ENCODE measurements at regions not wholly inside any gene's neighbourhood (a gene's known extent, or its start where the extent isn't known, plus 50 kb on each side); places are given as distances from the start of the nearest gene placed in this dataset.

- DNase-seq (ENCODE audit: low read depth, low spot score) (no peak), ATAC-seq (no peak)
- TF ChIP-seq EZH2phosphoT487 (IDR thresholded peaks at IDR 0.05; ENCODE audit: borderline replicate concordance), result no peak
- no peak for TF ChIP-seq FOSL1 (IDR thresholded peaks at IDR 0.05; ENCODE audit: low read depth)
- no peak for TF ChIP-seq EGR1 (IDR thresholded peaks at IDR 0.05; ENCODE audit: low read depth)
- TF ChIP-seq CTCF (IDR thresholded peaks at IDR 0.05 in 2 of 3, conservative IDR thresholded peaks at IDR 0.05 in 1 of 3; ENCODE audit: borderline replicate concordance in 1 of 3, insufficient read depth in 1 of 3, low read depth in 2 of 3, low read length in 2 of 3), result no peak
- no peak for TF ChIP-seq SIN3A (IDR thresholded peaks at IDR 0.05; ENCODE audit: low read depth)
- TF ChIP-seq SRF (IDR thresholded peaks at IDR 0.05; ENCODE audit: low read depth), result no peak
- TF ChIP-seq, protein P1, sequence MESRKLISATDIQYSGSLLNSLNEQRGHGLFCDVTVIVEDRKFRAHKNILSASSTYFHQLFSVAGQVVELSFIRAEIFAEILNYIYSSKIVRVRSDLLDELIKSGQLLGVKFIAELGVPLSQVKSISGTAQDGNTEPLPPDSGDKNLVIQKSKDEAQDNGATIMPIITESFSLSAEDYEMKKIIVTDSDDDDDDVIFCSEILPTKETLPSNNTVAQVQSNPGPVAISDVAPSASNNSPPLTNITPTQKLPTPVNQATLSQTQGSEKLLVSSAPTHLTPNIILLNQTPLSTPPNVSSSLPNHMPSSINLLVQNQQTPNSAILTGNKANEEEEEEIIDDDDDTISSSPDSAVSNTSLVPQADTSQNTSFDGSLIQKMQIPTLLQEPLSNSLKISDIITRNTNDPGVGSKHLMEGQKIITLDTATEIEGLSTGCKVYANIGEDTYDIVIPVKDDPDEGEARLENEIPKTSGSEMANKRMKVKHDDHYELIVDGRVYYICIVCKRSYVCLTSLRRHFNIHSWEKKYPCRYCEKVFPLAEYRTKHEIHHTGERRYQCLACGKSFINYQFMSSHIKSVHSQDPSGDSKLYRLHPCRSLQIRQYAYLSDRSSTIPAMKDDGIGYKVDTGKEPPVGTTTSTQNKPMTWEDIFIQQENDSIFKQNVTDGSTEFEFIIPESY (IDR thresholded peaks at IDR 0.05; ENCODE audit: extremely low read depth, insufficient replicate concordance, low read length), result no peak
- TF ChIP-seq CEBPB (IDR thresholded peaks at IDR 0.05; ENCODE audit: low read depth), result no peak
- TF ChIP-seq ZFX (IDR thresholded peaks at IDR 0.05), result no peak
- no peak for TF ChIP-seq EZH2 (IDR thresholded peaks at IDR 0.05)
- TF ChIP-seq JUND (IDR thresholded peaks at IDR 0.05), result no peak
- no peaks in the 10 kb centered on the region for H4K20me1 ChIP-seq (ENCODE audit: insufficient read depth)
- peaks cover 0 to 2% of the 10 kb centered on the region in 2 experiments; a peak in 1 of 4 replicates for H3K9me3 ChIP-seq (ENCODE audit: control insufficient read depth in 1 of 2, insufficient read depth in 1 of 2, low read depth in 1 of 2, low read length in 2 of 2)
- H3K9ac ChIP-seq (ENCODE audit: low read length), result no peak overlapping the region
- ChIA-PET RAD21 (ENCODE audit: low non-redundant PET in 1 of 2, low total read pairs in 2 of 2, uncharacterized antibody in 2 of 2, unreplicated experiment in 2 of 2) (no interaction called here), CTCF (no interaction called here), POLR2A (no interaction called here)
- no peaks in the 10 kb centered on the region for H3K27me3 ChIP-seq (ENCODE audit: insufficient read depth, low read length)
- H3K27ac ChIP-seq (ENCODE audit: low read depth, low read length), result no peak overlapping the region
- no peaks in the 10 kb centered on the region for H3K36me3 ChIP-seq (ENCODE audit: control insufficient read depth in 1 of 2, insufficient read depth in 2 of 2, low read length in 2 of 2)
- H3K4me1 ChIP-seq (ENCODE audit: control insufficient read depth in 1 of 2, insufficient read depth in 2 of 2, low read length in 2 of 2), result no peaks in the 10 kb centered on the region
- no peaks in the 10 kb centered on the region for H3K79me2 ChIP-seq (ENCODE audit: insufficient read depth, low read length)
- no TSS peak for BruUV-seq (replicated peaks)
- no peak overlapping the region for H2AFZ ChIP-seq (ENCODE audit: low read depth, low read length, poor library complexity, severe bottlenecking)
- no peak overlapping the region for H3K4me3 ChIP-seq (replicated peaks in 1 of 2; ENCODE audit: low read depth in 1 of 2, low read length in 2 of 2)
- no peak overlapping the region for H3K4me2 ChIP-seq (ENCODE audit: low read length)
- intact Hi-C loops (cut with micrococcal nuclease), result no loop called here
- no peaks in the 10 kb centered on the region for H3K9me2 ChIP-seq (ENCODE audit: insufficient read depth)
Observed at GRCh38 chr6:165220045-165220444, 89.4 kb downstream of the C6orf118 start.
